ENCODE measurements at regions not wholly inside any gene's neighbourhood (a gene's known extent, or its start where the extent isn't known, plus 50 kb on each side); places are given as distances from the start of the nearest gene placed in this dataset.

- TF ChIP-seq POLR2A (IDR thresholded peaks at IDR 0.05), result no peak
- no peak for TF ChIP-seq CTCF (IDR thresholded peaks at IDR 0.05)
- Histone ChIP-seq H3K36me3 (no peaks in the 10 kb centered on the region), H3K4me1 (peaks cover 0 to 12% (median 0%) of the 10 kb centered on the region in 3 donors), H3K27ac (peak overlapping the region in 3 of 4 donors; percentile 33 to 59 (median 46)), H3K9me3 (no peaks in the 10 kb centered on the region), H3K27me3 (peaks cover 0 to 21% (median 0%) of the 10 kb centered on the region in 4 donors), H3K4me3 (no peak overlapping the region)
- no peak for DNase-seq
- intact Hi-C loops (cut with DNase I), result no loop called here
- WGBS, 2 donors, result 55 to 68% methylated on average over 4 of the region's 4 CpGs
Measured at GRCh38 chr10:28411648-28412047, 108.8 kb upstream of the MPP7 start.

DNA sequence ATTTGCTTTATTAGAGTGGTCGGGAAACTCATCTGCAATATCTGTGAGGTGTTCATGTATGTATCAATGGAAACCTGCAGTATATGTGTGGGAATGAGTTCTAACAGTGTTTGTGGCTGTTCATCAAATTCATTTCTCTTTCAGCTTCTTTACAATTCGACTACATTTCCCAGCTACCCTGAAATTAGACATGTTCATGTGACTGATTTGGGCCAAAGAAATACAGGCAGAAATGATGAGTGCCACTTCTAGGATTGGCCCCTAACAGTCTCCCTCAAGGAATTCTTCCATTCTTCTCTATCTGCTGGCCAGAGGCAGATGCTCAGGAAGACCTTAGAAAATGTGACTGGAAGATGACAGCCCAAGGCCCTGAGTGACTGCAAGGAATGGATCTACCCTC, 114.8 kb upstream of the WAC start:
- Histone ChIP-seq H3K4me1 (no peaks in the 10 kb centered on the region), H3K27me3 (no peaks in the 10 kb centered on the region), H3K36me3 (no peaks in the 10 kb centered on the region), H3K27ac (no peak overlapping the region), H3K4me3 (no peak overlapping the region), H3K9me3 (no peaks in the 10 kb centered on the region)
- WGBS, 2 donors, result 64 to 72% methylated on average over 2 of the region's 2 CpGs
- TF ChIP-seq CTCF (IDR thresholded peaks at IDR 0.05) (no peak), POLR2A (IDR thresholded peaks at IDR 0.05) (no peak)
- intact Hi-C loops (cut with DNase I), result no loop called here
- DNase-seq, result no peak

DNA sequence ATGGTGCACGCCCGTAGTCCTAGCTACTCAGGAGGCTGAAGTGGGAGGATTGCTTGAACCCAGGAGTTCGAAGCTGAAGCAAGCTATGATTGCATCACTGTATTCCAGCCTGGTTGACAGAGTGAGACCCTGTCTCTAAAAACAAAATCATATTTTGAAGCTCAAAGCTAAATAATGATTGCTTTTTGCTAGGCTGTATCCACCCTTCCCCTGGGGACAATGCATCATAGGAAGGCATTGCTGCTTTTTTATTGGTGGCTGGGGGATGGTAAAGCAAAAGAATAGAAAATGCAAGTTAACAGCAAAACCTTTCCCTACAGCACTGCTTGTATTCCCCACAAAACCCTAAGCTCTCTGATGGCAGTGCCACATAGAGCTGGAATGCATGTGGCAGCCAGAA, 107.5 kb upstream of the WAC start:
- TF ChIP-seq POLR2A (IDR thresholded peaks at IDR 0.05), result no peak
- TF ChIP-seq CTCF (IDR thresholded peaks at IDR 0.05), result no peak
- 91 to 97% methylated on average over 3 of the region's 3 CpGs for WGBS, 2 donors
- intact Hi-C loops (cut with DNase I), result no loop called here
- no peak overlapping the region for H3K27ac ChIP-seq
- H3K36me3 ChIP-seq, result no peaks in the 10 kb centered on the region
- H3K4me1 ChIP-seq, result no peaks in the 10 kb centered on the region
- H3K27me3 ChIP-seq, result no peaks in the 10 kb centered on the region
- no peak overlapping the region for H3K4me3 ChIP-seq
- no peaks in the 10 kb centered on the region for H3K9me3 ChIP-seq
- no peak for DNase-seq

DNA sequence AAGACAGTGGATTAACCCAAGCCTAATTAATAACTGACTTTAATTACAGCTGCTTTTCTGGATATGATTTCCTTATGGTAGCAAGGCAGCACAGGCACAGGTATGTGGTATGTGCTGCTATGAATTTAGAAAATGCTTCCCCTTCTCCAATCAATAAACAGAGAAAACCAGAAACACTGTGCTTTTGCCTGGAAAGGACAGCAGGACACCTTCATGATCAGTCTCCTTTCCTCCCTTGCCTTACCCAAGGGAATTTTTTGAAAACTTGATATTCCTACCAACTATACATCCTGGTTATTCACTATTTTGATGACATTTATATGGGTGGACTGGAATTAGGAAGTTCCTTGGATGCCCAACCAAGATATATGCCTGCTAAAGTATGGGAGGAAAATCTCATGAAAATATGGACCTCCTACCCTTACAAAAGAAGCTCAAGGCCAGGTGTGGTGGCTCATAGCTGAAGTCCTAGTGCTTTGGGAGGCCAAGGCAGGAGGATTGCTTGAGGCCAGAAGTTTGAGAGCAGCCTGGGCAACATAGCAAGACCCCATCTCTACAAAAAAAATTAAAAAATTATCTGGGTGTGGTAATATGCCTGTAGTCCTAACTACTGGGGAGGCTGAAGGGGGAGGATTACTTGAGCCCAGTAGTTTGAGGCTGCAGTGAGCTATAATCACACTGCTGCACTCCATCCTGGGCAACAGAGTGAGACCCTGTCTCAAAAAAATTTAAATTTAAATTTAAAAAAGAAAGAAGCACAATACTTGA, 106.3 kb upstream of the WAC start:
- DNase-seq, result no peak
- no peaks in the 10 kb centered on the region for H3K4me1 ChIP-seq
- no peak overlapping the region for H3K4me3 ChIP-seq
- H3K27me3 ChIP-seq, result no peaks in the 10 kb centered on the region
- TF ChIP-seq CTCF (IDR thresholded peaks at IDR 0.05) (no peak), POLR2A (IDR thresholded peaks at IDR 0.05) (no peak)
- H3K9me3 ChIP-seq, result no peaks in the 10 kb centered on the region
- intact Hi-C loops (cut with DNase I), result no loop called here
- no peaks in the 10 kb centered on the region for H3K36me3 ChIP-seq
- no peak overlapping the region for H3K27ac ChIP-seq

GRCh38 chr10:28427376-28427775, 105.5 kb upstream of the WAC start:
- Histone ChIP-seq H3K4me3 (no peak overlapping the region), H3K4me1 (peaks cover 0 to 7% (median 0%) of the 10 kb centered on the region in 3 donors), H3K36me3 (no peaks in the 10 kb centered on the region), H3K27ac (no peak overlapping the region), H3K9me3 (no peaks in the 10 kb centered on the region), H3K27me3 (no peaks in the 10 kb centered on the region)
- 82 to 84% methylated on average over 5 of the region's 5 CpGs for WGBS, 2 donors
- intact Hi-C loops (cut with DNase I), result no loop called here
- no peak for DNase-seq
- TF ChIP-seq POLR2A (IDR thresholded peaks at IDR 0.05) (no peak), CTCF (IDR thresholded peaks at IDR 0.05) (no peak)

All from esophagus squamous epithelium (tissue), 5 donors.